Upper lobe of left lung (tissue), 4 donors: ENCODE measurements at regions not wholly inside any gene's neighbourhood (a gene's known extent, or its start where the extent isn't known, plus 50 kb on each side); places are given as distances from the start of the nearest gene placed in this dataset.

Experiments used
- EP300 ChIP-seq, 4 donors: sonication (generic); formaldehyde crosslinking; IDR thresholded peaks; one replicate each; pipeline ENCODE4 v1.5.1; 2017; ENCODE audit warnings: antibody characterized with exemption in 4 of 4, control low read depth in 2 of 4
- POLR2A ChIP-seq, 4 donors: fragments of 450-650 bp; IDR thresholded peaks; one replicate each; pipeline ENCODE4 v1.5.1; 2016 to 2017; ENCODE audit warnings: antibody characterized with exemption in 4 of 4, mild to moderate bottlenecking in 2 of 4
- POLR2AphosphoS5 ChIP-seq, 2 donors: sonication (generic); formaldehyde crosslinking; IDR thresholded peaks; one replicate each; pipeline ENCODE4 v1.5.1; 2017; ENCODE audit warnings: antibody characterized with exemption in 2 of 2
- TF ChIP-seq, protein P1 (sequence below), 6 experiments: fragments of 450-650 bp in 4 of 6; fragments of 200-600 bp in 2 of 6; sonication (generic) in 2 of 6; IDR thresholded peaks; one replicate each; pipeline ENCODE4 v1.5.1; 2016 to 2019; ENCODE audit warnings: antibody characterized with exemption in 6 of 6

DNA sequence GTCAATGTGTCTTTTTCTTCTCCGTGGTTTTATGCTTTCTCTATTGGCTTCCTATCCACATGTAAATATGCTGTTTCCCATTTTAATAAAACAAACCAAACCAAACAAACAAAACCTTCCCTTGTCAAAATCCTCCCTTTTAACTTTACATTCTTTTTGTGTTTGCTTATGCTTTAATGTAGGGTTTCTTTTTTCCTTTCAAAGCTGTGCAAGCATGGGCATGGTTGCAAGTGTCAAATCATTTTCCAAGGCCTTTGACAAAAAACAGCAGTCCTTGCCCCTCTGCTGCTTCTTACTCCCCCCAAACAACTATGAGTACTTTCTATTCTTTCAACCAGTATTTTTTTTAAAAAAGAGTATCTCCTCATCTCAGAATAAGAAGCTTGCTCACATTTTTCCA, 66.0 kb upstream of the ACYP2 start:
- TF ChIP-seq, protein P1, sequence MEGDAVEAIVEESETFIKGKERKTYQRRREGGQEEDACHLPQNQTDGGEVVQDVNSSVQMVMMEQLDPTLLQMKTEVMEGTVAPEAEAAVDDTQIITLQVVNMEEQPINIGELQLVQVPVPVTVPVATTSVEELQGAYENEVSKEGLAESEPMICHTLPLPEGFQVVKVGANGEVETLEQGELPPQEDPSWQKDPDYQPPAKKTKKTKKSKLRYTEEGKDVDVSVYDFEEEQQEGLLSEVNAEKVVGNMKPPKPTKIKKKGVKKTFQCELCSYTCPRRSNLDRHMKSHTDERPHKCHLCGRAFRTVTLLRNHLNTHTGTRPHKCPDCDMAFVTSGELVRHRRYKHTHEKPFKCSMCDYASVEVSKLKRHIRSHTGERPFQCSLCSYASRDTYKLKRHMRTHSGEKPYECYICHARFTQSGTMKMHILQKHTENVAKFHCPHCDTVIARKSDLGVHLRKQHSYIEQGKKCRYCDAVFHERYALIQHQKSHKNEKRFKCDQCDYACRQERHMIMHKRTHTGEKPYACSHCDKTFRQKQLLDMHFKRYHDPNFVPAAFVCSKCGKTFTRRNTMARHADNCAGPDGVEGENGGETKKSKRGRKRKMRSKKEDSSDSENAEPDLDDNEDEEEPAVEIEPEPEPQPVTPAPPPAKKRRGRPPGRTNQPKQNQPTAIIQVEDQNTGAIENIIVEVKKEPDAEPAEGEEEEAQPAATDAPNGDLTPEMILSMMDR (IDR thresholded peaks at IDR 0.05) = no peak
- TF ChIP-seq POLR2A (IDR thresholded peaks at IDR 0.05) (no peak), EP300 (IDR thresholded peaks at IDR 0.05) (no peak), POLR2AphosphoS5 (IDR thresholded peaks at IDR 0.05) (no peak)
